DMS 273 (cell line): ENCODE measurements at regions not wholly inside any gene's neighbourhood (a gene's known extent, or its start where the extent isn't known, plus 50 kb on each side); places are given as distances from the start of the nearest gene placed in this dataset.

Experiments
- DNase-seq: peaks from one replicate; lab custom pipeline; 2025; ENCODE audit not compliant: unreplicated experiment; lab: John Stamatoyannopoulos, UW

DNA sequence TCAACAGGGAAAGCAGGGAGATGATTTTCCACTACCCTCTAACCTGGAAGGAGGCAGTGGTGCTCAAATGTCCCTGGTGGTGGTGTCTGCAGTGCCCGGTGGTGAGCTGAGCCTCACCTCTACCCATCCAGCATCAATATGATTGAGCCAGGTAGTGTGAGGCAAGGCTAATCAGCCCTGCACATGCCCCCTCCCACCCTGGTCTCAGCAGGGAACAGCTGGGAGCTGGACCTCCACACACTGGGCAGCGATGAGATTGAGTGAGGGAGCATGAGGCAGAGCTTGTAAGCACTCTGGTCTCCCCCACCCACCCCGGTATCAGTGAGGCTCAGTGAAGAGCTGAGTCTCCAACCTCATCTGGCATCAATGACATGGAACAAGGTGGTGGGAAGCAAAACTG is 634.3 kb downstream of the PTPRU start:
- DNase-seq, result no peak

DNA sequence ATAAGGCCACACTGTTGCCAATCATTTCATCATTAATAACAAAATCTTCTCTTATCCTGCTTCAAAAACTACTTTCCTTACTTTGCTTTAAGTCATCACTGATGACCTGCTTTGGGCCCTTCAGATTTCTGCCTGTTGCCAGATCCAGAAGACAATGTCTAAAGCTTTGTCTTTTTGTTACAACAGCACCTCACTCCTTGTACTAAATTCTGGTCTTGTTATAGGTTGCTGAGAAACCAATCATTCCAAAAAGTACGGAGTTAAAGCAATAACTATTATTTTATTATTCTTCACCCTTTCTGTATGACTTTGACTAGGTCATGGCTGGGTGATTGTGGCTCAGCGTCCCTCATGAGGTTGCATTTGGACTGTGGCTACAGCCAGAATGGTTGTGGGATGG is 633.5 kb downstream of the PTPRU start:
- no peak for DNase-seq

DNA sequence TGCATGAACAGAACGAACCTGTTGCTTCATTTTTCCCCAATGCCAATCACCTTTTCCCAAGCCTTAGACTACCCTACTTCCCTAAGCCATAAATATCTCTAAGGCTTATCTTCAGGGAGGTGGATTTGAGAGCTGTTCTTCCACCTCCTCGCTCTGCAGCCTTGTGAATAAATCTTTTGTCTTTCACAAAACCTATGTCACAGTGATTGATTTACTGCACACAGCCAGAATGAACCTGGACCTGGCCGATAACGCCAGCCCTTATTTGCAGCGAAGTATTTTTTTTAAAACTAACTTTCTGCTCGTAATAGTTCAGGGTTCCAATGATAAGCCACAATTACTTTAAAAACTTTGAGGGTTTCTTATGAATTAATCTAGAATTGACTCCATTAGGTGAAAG is 632.6 kb downstream of the PTPRU start:
- no peak for DNase-seq

DNA sequence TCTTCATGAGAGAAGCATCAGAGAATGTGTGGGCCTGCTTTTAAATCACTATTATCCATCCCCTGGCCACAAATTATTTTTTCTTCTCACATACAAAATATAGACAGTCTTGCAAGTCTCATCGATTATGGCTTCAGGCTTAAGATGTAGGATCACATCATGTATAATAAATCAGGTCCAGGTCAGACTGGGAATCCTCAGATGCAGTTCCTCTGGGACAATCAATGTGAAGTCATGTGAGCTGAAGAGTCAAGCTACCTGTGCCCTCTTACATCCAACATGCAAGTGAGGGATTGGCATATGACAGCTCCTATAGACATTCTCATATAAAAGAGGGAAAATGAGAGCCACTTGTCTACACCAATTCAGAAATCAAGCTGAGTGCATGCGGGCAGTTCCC is 631.8 kb downstream of the PTPRU start:
- DNase-seq, result no peak

DNA sequence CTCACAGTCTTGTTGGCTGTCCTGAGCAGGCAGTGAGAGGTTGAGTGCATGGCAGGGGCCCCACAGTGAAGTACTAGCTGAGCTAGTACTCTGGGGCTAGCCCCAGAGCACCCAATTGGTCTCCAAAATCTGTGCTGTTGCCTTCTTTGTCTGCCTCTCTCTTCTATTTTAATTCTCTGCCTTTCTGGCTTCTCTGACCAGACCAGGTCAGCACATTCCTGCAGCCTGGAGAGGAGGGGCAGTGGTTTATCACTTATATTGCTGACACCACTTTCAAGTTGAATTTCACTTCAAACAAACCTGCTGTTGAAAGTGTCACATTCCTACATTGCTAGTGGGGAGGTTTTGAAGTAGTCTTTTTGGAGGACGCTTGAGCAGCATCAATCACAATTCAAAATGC is 628.7 kb downstream of the PTPRU start:
- DNase-seq, result no peak

DNA sequence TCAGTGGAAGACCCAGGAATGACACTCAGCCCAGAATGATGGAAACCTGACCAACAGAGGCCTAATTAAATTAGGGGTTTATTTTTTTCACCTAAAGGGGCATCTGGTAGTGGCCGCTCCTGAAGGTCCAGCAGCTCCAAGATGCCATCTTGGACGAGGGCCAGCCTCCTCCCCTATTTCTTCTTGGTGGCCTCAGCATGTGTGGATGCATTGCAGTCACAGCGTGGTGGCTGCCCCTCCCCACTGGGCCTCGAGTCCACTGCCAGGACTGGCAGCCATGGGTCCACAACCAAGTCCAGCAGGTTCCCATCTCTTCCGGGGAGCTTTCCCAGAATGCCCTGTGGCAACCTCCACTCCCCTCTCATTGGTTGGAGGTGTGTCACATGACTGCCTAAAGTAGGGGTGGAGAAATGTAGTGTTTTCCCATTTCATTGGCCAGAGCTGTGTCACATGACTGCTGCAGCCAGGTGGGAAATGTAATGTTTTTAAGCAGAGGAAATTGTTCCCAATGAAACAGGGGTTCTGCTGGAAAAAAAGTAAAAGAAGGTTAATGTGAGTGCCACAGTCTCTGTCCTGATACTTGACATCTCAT is 628.2 kb downstream of the PTPRU start:
- DNase-seq, result no peak

DNA sequence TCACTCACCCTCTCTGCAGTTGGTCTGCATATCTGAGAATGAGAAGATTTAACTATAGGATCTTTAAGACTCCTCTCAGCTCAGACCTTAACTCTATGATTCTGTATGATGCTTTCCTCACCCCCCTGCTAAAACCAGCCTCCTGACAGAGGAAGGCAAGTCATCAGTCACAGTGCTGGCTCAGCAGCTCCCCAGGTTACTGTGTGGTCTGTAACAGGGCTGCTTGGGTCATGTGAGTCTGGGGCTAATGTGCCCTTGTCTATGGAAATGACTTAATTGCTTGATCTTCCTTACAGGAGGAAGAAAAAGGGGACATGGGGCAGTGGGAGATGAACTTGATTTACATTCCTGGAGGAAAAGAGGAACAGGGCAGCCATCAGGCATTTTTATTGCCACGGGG is 625.6 kb downstream of the PTPRU start:
- DNase-seq, result no peak

DNA sequence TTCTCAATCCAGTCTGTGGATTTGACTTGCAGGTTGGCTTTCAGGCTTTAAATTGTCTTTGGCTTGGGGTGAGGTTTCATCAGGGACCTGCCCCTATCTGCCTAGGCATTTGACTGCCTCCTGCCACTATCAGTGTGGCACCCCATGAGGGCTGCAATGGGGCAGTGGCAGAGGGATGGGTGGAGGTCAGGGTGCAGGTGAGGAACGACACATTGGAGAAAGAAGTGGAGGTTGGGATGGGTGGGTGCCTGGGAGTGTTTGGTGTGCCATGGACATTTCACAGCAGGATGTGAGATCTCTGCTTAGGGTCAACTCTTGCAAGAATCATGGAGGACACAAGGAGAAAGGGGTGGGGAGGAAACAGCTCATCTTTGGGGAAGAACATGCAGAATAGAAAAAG is 625.1 kb downstream of the PTPRU start:
- DNase-seq, result no peak

DNA sequence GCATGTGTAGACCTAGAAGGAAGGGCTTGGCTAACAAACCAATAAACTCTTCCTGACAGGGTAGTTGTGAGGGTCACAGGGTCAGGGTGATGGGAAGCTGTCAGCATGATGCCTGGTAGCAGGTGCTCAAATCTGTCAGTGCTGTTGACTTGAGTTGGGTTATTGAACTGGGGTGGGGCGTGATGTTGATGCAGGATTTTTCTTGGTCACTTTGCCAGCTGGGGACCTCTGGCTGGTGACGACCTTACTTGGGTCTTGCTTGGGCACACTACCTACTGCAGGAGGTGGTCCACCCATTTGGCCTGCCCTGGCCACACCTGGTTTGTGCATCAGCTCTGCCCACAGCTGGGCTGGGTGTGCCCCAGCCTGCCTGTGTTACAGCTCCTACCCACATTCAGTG is 624.4 kb downstream of the PTPRU start:
- no peak for DNase-seq

DNA sequence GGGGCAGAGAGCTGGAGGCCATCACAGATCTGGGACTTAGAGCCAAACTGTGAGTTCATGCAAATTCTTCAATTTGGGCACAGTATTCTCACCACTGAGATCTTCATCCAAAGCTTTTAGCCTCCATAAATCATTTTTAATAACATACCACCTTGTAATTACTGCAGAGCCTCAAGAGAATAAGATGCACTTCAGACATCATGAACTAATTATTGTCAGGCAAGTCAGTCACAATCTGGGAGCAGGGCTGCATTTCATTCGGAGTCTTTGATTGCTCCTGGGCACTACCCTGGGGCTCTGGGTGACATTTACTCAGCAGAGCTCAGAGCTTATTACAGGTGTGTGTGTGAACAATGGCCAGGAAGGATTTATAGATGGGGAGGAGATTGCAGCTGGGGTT is 623.7 kb downstream of the PTPRU start:
- no peak for DNase-seq

DNA sequence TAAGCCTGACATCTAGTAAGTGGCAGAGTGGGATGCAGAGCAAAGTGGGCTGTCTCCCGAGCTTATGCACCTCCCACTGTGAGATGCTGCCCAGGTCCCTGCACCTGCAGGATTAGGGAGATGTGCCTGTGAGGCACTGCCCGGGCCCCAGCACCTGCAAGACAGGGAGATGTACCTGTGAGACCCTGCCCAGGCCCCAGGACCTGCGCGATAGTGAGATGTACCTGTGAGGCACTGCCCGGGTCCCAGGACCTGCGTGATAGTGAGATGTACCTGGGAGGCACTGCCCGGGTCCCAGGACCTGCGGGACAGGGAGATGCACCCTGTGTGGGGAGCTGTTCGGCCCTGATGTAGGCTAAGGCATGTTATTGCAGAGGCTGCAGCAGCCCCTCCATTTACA is 622.8 kb downstream of the PTPRU start:
- no peak for DNase-seq

DNA sequence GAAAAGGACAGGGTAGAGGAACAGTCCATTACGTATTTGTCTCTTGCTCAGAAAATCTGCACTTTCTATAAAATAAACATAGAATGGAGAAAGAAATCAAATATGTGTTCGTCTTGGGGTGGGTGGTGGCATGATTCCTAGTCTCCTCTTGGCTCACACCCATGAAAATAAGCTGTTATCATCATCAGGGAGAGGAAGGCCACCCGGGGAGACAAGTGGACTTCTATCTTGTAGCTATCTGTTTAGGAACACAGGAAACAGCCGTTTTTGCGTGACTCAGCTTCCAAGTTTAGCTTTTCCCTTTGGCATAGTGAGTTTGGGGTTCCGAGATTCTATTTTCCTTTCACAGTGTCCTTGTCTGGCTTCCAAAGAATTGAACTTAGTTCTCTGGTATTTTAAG is 622.3 kb downstream of the PTPRU start:
- DNase-seq, result no peak

DNA sequence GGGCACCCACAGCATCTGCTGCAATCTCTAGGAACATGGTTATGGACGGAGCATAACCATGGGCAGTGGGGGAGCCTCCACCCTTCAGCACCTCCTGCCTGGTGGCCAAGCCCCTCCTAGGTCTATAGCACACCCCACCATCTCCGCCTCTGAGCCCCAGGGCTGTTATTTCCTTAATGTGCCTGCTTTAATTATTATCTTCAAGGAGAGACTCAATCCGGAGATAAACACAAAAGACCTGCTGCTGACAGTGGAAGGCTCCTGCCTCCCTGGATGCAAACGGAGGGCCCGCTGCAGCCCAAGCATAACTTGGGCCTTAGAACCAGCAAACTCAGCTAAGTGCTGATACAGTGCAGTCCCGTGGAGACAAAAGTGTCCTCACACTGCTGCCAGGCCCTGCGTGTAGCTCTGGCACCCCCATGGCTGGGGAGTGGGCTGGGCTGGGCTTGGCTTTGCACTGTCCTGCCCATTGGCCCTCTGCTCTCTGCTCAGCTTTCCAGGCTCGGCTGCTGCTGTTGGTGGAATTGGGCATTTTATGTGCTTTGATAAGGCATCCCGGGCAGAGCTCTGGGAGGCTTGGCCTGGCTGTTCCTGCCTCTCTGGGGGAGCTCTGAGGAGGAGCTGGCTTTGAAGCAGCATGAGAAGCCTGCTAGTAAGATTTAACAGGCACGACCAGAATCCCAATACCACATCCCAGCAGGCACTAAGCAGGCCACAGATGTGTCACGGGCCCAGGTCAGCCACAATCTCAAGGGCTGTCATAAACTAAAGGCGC is 620.2 kb downstream of the PTPRU start:
- no peak for DNase-seq

DNA sequence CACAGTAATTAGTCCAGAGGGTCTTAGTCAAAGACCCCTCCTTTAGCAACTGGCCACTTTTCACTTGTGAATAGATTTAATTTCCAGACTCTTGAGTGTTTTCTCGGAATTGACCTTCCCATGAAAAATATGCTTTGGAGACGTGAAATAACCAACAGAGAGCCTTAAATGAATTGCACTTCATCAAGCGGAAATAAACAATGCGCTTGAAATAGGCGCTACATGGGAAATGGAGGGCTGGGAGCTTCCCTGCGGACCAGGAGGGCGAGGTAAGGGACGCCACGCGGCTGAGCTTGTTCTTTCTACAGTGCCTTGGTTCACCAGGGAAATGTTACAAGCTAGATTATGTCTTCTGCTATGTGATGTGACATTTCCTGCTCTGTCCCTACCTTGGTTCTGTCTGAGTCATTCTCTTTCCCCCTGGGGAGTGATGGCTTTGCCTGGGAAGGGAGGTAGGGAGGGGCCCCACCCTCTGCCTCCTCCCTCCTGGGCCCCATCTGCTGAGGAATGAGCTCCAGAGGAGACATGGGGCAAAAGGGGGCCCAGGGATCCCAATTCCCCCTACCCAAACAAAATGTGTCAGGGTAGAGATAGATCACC is 619.3 kb downstream of the PTPRU start:
- DNase-seq, result no peak

DNA sequence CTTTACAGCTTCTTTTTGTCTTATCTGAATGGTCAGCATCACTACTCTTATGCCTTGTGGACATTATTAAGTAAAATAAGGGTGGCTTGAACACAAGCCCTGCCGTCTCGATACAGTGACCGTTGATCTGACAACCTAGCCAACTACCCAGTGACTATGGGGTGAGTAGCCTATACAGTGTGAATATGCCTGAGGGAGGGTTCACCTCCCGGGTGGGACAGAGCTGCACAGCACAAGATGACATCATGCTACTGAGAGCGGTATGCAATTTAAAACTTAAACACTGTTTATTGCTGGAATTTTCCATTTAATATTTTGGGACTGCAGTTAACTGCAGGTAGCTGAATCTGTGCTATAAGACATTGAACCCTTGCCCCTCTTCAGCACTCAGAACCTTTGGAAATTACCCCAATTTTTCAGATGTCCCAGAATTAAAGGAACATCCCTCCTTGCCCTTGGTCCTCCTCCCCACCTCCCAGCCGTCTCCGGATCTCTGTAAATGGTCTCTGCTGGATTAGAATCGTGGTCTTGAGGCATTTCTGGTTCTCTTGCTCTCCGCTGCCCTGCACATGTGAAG is 618.5 kb downstream of the PTPRU start:
- no peak for DNase-seq

DNA sequence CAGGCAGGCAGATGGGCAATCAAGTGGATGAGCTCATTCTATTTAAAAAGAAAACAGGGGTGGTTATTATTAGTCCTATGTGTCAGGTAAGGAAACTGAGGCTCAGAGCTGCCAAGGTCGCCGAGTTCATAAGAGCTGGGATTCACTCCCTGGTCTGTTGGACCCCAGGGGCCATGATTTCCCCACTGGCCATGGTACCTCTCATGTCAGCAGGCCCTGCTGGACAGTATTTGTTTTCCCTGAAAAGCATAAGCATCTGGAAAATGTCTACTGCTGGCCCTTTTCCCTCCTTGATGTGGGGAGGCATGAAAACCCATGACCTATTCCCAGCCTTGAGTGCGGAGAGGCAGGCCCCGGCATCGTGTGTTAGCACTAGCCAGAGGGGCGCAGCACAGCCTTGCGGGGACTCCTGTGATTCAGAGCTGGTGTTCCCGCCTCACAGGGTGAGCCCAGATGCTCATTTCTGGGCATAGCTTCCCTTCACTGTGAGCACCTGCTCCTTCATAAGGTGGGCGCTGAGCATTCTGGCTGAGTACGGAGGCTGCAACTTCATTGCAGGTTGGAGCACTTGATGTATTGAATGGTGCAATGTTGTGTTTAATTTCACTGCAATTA is 617.5 kb downstream of the PTPRU start:
- DNase-seq, result peak; percentile 15

DNA sequence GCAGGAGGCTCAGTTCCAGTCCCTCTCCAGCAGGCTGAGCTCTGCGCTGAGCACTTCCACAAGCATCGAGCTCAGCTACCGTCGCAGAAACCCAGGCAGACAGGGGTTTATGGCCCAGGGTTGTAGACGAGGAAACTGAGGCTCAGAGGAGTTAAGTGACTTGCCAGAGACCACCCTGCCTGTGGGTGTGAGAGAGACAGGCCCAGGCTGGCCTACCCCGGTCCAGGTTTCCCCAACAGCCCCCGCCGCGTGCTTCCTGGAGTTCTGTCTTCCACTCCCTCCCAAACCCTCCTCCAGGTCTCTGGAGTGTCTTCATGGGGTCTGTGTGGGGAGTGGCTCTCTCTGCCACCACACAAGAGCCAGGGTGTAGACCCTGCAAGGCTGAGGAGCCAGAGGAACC is 615.9 kb downstream of the PTPRU start:
- DNase-seq, result no peak

DNA sequence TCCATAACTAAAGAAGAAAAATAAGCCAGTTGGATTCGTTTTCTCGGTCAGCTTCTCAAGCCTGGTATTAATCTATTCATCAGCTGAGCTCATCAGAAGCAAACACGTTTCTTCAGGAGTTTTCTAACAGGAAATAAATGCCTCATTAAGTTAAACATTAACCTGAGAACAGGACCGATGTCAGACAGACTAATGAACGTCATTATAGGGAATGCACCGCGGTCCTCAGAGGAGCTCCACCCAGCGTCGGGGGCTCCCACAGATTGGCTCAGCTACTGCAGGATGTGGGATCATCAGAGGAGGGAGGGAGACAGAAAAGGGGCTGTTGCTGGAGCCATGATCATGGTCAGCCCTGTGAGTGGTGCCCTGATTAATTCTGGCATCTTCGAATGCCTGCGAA is 615.4 kb downstream of the PTPRU start:
- DNase-seq, result no peak

DNA sequence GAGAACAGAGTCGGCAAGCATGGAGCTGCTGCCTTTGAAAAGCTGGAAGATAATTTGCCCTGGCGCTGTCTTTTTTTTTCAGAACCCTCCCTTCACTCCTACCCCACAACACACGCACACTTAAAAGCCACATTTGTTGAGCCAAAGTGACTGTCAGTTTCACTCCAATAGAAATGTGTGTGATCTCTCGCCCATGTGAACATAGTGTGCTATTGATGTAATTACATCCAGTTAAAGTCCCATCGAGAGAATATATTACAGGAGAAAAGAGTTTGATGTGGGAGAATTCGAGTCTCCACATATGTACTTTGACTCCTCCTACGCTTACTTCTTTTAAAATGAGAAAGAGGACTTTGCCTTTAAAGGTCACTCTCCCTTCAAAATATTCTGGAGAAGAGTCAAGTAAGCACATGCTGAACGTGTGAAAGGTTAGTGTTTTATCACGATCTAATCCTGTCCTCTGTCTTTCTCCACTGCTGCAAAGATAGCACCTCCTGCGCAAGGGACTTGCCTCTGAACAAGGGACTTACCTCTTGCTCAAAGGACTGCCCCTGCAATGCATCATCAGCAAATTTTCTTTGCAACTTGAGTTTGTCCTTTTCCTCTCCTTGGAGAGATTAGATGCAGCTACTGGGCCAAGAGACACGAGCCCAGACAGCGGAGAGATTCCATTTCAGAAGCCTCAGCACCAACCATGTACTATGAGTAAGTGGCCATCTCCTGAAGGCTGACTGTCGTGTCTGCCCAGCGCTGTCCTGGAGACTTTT is 613.9 kb downstream of the PTPRU start:
- no peak for DNase-seq

DNA sequence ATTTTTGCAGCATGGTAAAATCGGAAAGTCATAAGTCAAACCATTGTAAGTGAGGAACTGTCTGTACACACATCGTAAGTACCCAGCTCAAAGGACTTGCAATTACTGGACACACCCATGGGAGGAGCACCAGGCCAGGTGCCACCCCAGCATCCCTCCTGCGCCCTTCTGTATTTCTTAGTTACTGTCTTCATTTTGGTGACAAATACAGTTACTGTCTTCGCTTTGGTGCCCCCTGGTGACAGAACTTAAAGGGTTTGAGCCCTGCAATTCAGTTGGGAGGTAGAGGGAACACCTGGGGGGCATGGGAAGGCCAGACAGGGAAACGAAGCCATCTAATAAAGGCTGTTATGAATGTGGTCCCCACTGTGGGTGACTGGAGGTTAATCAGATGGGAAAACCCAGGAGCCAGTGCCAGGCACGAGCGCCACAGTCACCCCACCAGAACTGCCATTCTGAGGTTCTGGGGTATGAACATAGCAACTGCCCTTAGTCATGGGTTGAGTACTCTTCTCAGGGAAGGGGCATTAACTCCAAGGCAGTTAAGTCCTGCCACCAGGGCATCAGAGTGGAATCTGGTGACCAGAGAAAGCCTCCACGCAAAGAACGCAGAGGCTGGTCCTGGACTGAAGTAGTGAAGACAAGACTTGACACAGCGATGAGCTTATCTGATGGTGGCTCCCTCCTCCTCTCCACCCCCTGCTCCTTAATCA is 612.9 kb downstream of the PTPRU start:
- peak; percentile 64 for DNase-seq

DNA sequence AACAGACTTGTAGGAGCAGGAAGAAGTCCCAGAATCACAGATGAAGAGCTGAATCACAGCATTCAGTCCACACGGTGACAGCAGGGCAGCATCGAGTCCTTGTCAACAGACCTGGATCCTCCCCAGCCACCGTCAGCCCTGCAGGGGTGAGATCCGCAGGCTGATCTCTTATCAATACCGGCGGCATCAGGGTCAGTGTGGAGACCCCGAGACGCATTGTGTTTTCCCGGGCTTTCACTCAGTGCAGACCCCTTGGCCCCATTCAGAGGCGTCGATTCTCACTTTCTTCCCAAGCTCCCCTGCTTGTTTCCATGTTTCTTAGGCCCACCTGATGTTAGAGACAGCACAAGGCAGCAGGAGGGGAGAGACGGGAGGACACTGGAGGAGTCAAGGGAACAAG is 609.6 kb downstream of the PTPRU start:
- DNase-seq, result no peak
